Transverse colon (tissue), 4 donors: ENCODE measurements at regions not wholly inside any gene's neighbourhood (a gene's known extent, or its start where the extent isn't known, plus 50 kb on each side); places are given as distances from the start of the nearest gene placed in this dataset.

Experiments used
- DNase-seq: peaks from one replicate; pipeline ENCODE4 v3.0.0-alpha.2; 2019
- H3K27ac ChIP-seq, 4 donors: fragments of 200-600 bp; sonication (generic); 2 replicates each; pipeline ENCODE4 v1.5.1; 2016 to 2018; ENCODE audit warnings: inconsistent platforms in 4 of 4
- H3K27me3 ChIP-seq: fragments of 200-600 bp; sonication (generic); 2 replicates; pipeline ENCODE4 v1.5.1; 2017; ENCODE audit warnings: inconsistent platforms
- H3K36me3 ChIP-seq, 4 donors: fragments of 200-600 bp; sonication (generic); 2 replicates each; pipeline ENCODE4 v1.5.1; 2017 to 2019; ENCODE audit warnings: inconsistent platforms in 4 of 4
- H3K4me1 ChIP-seq, 4 donors: fragments of 200-600 bp; sonication (generic); 2 replicates each; pipeline ENCODE4 v1.5.1; 2017 to 2020; ENCODE audit warnings: inconsistent platforms in 4 of 4
- H3K4me3 ChIP-seq, 4 donors: fragments of 200-600 bp; sonication (generic); 1 replicate in 1 of 4; 2 replicates in 3 of 4; pipeline versions ENCODE4 v1.5.1 to v1.6.1; 2017 to 2019; ENCODE audit warnings: inconsistent platforms in 4 of 4
- H3K9me3 ChIP-seq, 2 donors: fragments of 200-600 bp; sonication (generic); 2 replicates each; pipeline ENCODE4 v1.5.1; 2017 to 2019; ENCODE audit warnings: inconsistent platforms in 2 of 2
- CTCF ChIP-seq, 5 experiments: fragments of 200-600 bp in 3 of 5; fragments of 450-650 bp in 2 of 5; sonication (generic) in 3 of 5; IDR thresholded peaks; 1 replicate in 2 of 5; 2 replicates in 3 of 5; pipeline ENCODE4 v1.5.1; 2016 to 2017; ENCODE audit warnings: antibody characterized with exemption in 5 of 5, inconsistent platforms in 3 of 5, mild to moderate bottlenecking in 2 of 5, moderate library complexity in 1 of 5
- EP300 ChIP-seq: sonication (generic); formaldehyde crosslinking; IDR thresholded peaks from one replicate; pipeline ENCODE4 v1.6.1; 2017; ENCODE audit warnings: antibody characterized with exemption, low read depth
- POLR2A ChIP-seq: fragments of 450-650 bp; IDR thresholded peaks from one replicate; pipeline ENCODE4 v1.6.1; 2016; ENCODE audit warnings: antibody characterized with exemption, mild to moderate bottlenecking, moderate library complexity
- POLR2AphosphoS5 ChIP-seq, 3 donors: sonication (generic); formaldehyde crosslinking; IDR thresholded peaks; one replicate each; pipeline ENCODE4 v1.6.1; 2016; ENCODE audit warnings: antibody characterized with exemption in 3 of 3
- WGBS, 2 donors: methylation state at CpG; one replicate each; pipeline ENCODE4 v1.1.5; 2018; ENCODE audit warnings: low coverage in 1 of 2; 5-methylcytosine and 5-hydroxymethylcytosine counted together
- in situ Hi-C, 4 donors: fragments of 200-750 bp; cut with MboI; loops; one replicate each; pipeline versions ENCODE4 v1.15.0 to v1.15.1; 2017; ENCODE audit warnings: low sequenced_read_pairs in 3 of 4, low pct_ligation_motif_present in 1 of 4, low pct_unique_long_range_greater_than_20kb in 1 of 4
- intact Hi-C: fragments of 100-400 bp; cut with DNase I; formaldehyde crosslinking; loops from one replicate; pipeline ENCODE4 v1.15.1; 2023; ENCODE audit warnings: low total_unique reads

GRCh38 chr9:14405176-14405706 is 91.3 kb upstream of the NFIB start:
- 75 to 77% methylated on average over 3 of the region's 3 CpGs for whole genome bisulfite sequencing, 2 donors
- in situ Hi-C loops, result no loop called here

GRCh38 chr9:14403081-14403480 is 89.1 kb upstream of the NFIB start:
- TF ChIP-seq CTCF (IDR thresholded peaks at IDR 0.05), result no peak
- in situ Hi-C loops, result no loop called here

More at GRCh38 chr9:14405176-14405706, 91.3 kb upstream of the NFIB start:
- Histone ChIP-seq H3K27me3 (no peaks in the 10 kb centered on the region), H3K9me3 (no peaks in the 10 kb centered on the region), H3K27ac (no peak overlapping the region), H3K4me1 (peaks cover 0 to under 1% (median 0%) of the 10 kb centered on the region in 4 donors), H3K36me3 (no peaks in the 10 kb centered on the region), H3K4me3 (no peak overlapping the region)
- TF ChIP-seq CTCF (IDR thresholded peaks at IDR 0.05), result no peak
- no peak for TF ChIP-seq EP300
- no peak for TF ChIP-seq POLR2A
- no peak for TF ChIP-seq POLR2AphosphoS5 (IDR thresholded peaks at IDR 0.05)
- intact Hi-C loops, result no loop called here
- DNase-seq, result no peak

GRCh38 chr9:14402583-14402982 is 88.6 kb upstream of the NFIB start:
- DNase-seq, result no peak
- 56 to 61% methylated on average over 3 of the region's 3 CpGs for WGBS, 2 donors
- Histone ChIP-seq H3K9me3 (no peaks in the 10 kb centered on the region), H3K36me3 (no peaks in the 10 kb centered on the region), H3K4me1 (peaks cover 0 to 5% (median 0%) of the 10 kb centered on the region in 4 donors), H3K27me3 (no peaks in the 10 kb centered on the region), H3K27ac (no peak overlapping the region), H3K4me3 (no peak overlapping the region)
- intact Hi-C loops, result no loop called here
- TF ChIP-seq POLR2A, result no peak
- no peak for TF ChIP-seq POLR2AphosphoS5 (IDR thresholded peaks at IDR 0.05)
- no peak for TF ChIP-seq CTCF (IDR thresholded peaks at IDR 0.05)
- TF ChIP-seq EP300, result no peak
- in situ Hi-C loops, result no loop called here

More at GRCh38 chr9:14403081-14403480, 89.1 kb upstream of the NFIB start:
- peaks cover 0 to 5% (median 0%) of the 10 kb centered on the region in 4 donors for H3K4me1 ChIP-seq
- WGBS, 2 donors, result 31 to 50% methylated on average over 2 to 4 of the region's 4 CpGs
- no peak overlapping the region for H3K27ac ChIP-seq
- H3K36me3 ChIP-seq, result no peaks in the 10 kb centered on the region
- H3K27me3 ChIP-seq, result no peaks in the 10 kb centered on the region
- intact Hi-C loops, result no loop called here
- DNase-seq, result no peak
- no peaks in the 10 kb centered on the region for H3K9me3 ChIP-seq
- no peak overlapping the region for H3K4me3 ChIP-seq

GRCh38 chr9:14401911-14402310 is 88.0 kb upstream of the NFIB start:
- no peak overlapping the region for H3K4me3 ChIP-seq
- H3K36me3 ChIP-seq, result no peaks in the 10 kb centered on the region
- 91 to 92% methylated on average over 1 to 2 of the region's 2 CpGs for WGBS, 2 donors
- H3K4me1 ChIP-seq, result peaks cover 0 to 5% (median 0%) of the 10 kb centered on the region in 4 donors
- H3K27me3 ChIP-seq, result no peaks in the 10 kb centered on the region
- intact Hi-C loops (no loop called here), in situ Hi-C loops (no loop called here)
- H3K9me3 ChIP-seq, result no peaks in the 10 kb centered on the region
- no peak for DNase-seq
- no peak for TF ChIP-seq POLR2AphosphoS5 (IDR thresholded peaks at IDR 0.05)
- H3K27ac ChIP-seq, result no peak overlapping the region

- in situ Hi-C loops, result no loop called here
- DNase-seq, result peak; percentile 7
Measured at GRCh38 chr9:14400658-14400995, 86.7 kb upstream of the NFIB start.

More at GRCh38 chr9:14400658-14400995, 86.7 kb upstream of the NFIB start:
- Histone ChIP-seq H3K36me3 (no peaks in the 10 kb centered on the region), H3K9me3 (no peaks in the 10 kb centered on the region), H3K27ac (no peak overlapping the region), H3K27me3 (no peaks in the 10 kb centered on the region), H3K4me3 (no peak overlapping the region), H3K4me1 (peaks cover 0 to 5% (median 0%) of the 10 kb centered on the region in 4 donors)
- intact Hi-C loops, result no loop called here
- no peak for TF ChIP-seq POLR2AphosphoS5 (IDR thresholded peaks at IDR 0.05)
- TF ChIP-seq EP300, result no peak
- peak in 3 of 5 experiments; percentile 18 to 27 (median 21) for TF ChIP-seq CTCF (IDR thresholded peaks at IDR 0.05)
- TF ChIP-seq POLR2A, result no peak
- 44 to 62% methylated on average over 3 to 6 of the region's 6 CpGs for WGBS, 2 donors
